Large intestine (tissue), 3 donors: ENCODE measurements at regions not wholly inside any gene's neighbourhood (a gene's known extent, or its start where the extent isn't known, plus 50 kb on each side); places are given as distances from the start of the nearest gene placed in this dataset.

Experiments used
- DNase-seq, 2 donors: peaks; one replicate each; pipeline versions ENCODE4 v3.0.0 to v3.0.0-alpha.2; 2013
- H3K27ac ChIP-seq: one replicate; pipeline ENCODE4 v1.5.1; 2013; ENCODE audit warnings: low read length
- H3K27me3 ChIP-seq: 2 replicates; pipeline ENCODE4 v1.6.1; 2013; ENCODE audit warnings: low read length; ENCODE audit not compliant: control insufficient read depth, insufficient read depth
- H3K36me3 ChIP-seq: 2 replicates; pipeline ENCODE4 v1.6.1; 2013; ENCODE audit warnings: low read length; ENCODE audit not compliant: control insufficient read depth, insufficient read depth
- H3K4me1 ChIP-seq: one replicate; pipeline ENCODE4 v1.6.1; 2013; ENCODE audit warnings: low read length; ENCODE audit not compliant: control insufficient read depth, insufficient read depth
- H3K4me3 ChIP-seq: one replicate; pipeline ENCODE4 v1.5.1; 2013; ENCODE audit warnings: low read length
- H3K9me3 ChIP-seq: one replicate; pipeline ENCODE4 v1.6.1; 2013; ENCODE audit warnings: mild to moderate bottlenecking, low read depth, low read length, moderate library complexity; ENCODE audit not compliant: control insufficient read depth
- WGBS: methylation state at CpG from one replicate; pipeline ENCODE4 v1.1.5; 2013; ENCODE audit warnings: low lambda C conversion rate; ENCODE audit not compliant: insufficient coverage; 5-methylcytosine and 5-hydroxymethylcytosine counted together

DNA sequence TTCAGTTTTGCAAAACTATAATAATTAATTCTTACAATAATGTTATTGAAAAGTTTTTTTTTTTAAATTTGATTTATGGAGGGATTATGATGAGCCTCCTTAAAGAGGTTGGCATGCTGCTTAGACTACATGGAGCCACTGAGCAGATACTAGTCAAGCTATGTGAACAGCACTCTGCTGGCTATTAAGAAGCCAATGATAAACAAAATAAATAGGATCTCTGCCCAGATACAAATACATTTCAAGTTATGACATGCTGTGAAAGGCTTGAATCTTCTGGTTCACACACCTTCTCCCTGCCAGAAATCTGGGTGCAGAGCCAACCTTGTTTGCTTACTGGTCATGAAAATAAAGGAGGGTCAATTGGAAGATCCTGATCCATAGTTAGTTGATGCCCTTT lies 107.4 kb upstream of the NAV3 start:
- Histone ChIP-seq H3K4me3 (no peak overlapping the region), H3K4me1 (no peaks in the 10 kb centered on the region), H3K27me3 (no peaks in the 10 kb centered on the region), H3K9me3 (no peaks in the 10 kb centered on the region), H3K27ac (no peak overlapping the region), H3K36me3 (no peaks in the 10 kb centered on the region)
- DNase-seq = no peak

DNA sequence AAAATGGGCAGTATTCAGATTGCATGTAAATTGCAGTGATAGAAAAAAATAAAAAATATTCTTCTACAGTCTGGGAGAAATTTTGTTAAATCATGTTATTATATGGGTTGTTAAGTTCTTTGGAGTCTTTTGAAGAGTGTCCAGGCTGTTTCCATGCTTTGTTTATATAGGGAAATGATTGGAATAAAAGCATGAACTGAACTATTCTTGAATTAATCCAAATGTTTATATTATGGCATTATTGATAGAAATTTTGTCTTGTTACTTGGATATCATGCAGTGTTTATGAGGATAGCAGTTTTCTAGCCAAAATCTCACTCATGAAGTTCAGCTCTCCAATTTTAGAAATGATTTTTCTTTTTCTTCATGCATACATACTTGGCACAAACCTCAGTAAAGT lies 108.2 kb upstream of the NAV3 start:
- DNase-seq = no peak
- no peaks in the 10 kb centered on the region for H3K27me3 ChIP-seq
- no peaks in the 10 kb centered on the region for H3K4me1 ChIP-seq
- no peaks in the 10 kb centered on the region for H3K9me3 ChIP-seq
- no peak overlapping the region for H3K27ac ChIP-seq
- H3K36me3 ChIP-seq = no peaks in the 10 kb centered on the region
- H3K4me3 ChIP-seq = no peak overlapping the region

DNA sequence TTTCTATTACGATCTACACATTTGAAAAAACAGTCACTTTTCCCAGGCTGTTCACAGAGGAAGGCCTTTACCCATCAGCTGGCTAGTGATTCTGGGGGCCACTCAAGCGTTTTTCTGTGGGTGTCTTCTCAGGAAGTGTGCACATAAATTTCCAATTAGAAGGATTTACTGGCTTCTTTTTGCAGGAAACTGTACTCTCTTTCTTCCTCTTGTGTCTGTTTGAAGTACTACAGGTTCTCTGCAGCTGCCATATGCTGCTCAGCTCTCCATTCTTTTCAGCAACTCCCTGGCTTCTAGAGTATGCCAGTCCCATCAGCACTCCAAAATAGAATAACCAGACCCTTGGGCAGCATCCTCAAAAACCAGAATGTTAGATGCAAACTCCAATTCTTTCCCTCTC lies 110.4 kb upstream of the NAV3 start:
- no peaks in the 10 kb centered on the region for H3K4me1 ChIP-seq
- no CpG with 5 or more reads among the region's 2 CpGs for WGBS
- no peak for DNase-seq
- H3K9me3 ChIP-seq = no peaks in the 10 kb centered on the region
- H3K4me3 ChIP-seq = no peak overlapping the region
- H3K27me3 ChIP-seq = no peaks in the 10 kb centered on the region
- H3K27ac ChIP-seq = no peak overlapping the region
- no peaks in the 10 kb centered on the region for H3K36me3 ChIP-seq

GRCh38 chr12:77710209-77710608 lies 120.5 kb upstream of the NAV3 start:
- WGBS = no CpG with 5 or more reads among the region's 1 CpG
- no peaks in the 10 kb centered on the region for H3K4me1 ChIP-seq
- DNase-seq = no peak
- H3K9me3 ChIP-seq = no peaks in the 10 kb centered on the region
- no peaks in the 10 kb centered on the region for H3K36me3 ChIP-seq
- no peak overlapping the region for H3K27ac ChIP-seq
- H3K4me3 ChIP-seq = no peak overlapping the region
- H3K27me3 ChIP-seq = no peaks in the 10 kb centered on the region

GRCh38 chr12:77697126-77697525 lies 133.6 kb upstream of the NAV3 start:
- Histone ChIP-seq H3K36me3 (no peaks in the 10 kb centered on the region), H3K27me3 (no peaks in the 10 kb centered on the region), H3K27ac (no peak overlapping the region), H3K4me1 (no peaks in the 10 kb centered on the region), H3K9me3 (no peaks in the 10 kb centered on the region), H3K4me3 (no peak overlapping the region)
- no peak for DNase-seq
- WGBS = 83% methylated on average over 1 of the region's 1 CpG

GRCh38 chr12:77696183-77696582 lies 134.5 kb upstream of the NAV3 start:
- no CpG with 5 or more reads among the region's 2 CpGs for WGBS
- Histone ChIP-seq H3K27me3 (no peaks in the 10 kb centered on the region), H3K27ac (no peak overlapping the region), H3K9me3 (no peaks in the 10 kb centered on the region), H3K4me1 (no peaks in the 10 kb centered on the region), H3K36me3 (no peaks in the 10 kb centered on the region), H3K4me3 (no peak overlapping the region)
- no peak for DNase-seq

- H3K27ac ChIP-seq = no peak overlapping the region
- H3K36me3 ChIP-seq = no peaks in the 10 kb centered on the region
- no peaks in the 10 kb centered on the region for H3K4me1 ChIP-seq
- no peak for DNase-seq
- H3K4me3 ChIP-seq = no peak overlapping the region
- H3K27me3 ChIP-seq = no peaks in the 10 kb centered on the region
- H3K9me3 ChIP-seq = no peaks in the 10 kb centered on the region
These were observed 141.1 kb upstream of the NAV3 start for GRCh38 chr12:77689510-77690086.

DNA sequence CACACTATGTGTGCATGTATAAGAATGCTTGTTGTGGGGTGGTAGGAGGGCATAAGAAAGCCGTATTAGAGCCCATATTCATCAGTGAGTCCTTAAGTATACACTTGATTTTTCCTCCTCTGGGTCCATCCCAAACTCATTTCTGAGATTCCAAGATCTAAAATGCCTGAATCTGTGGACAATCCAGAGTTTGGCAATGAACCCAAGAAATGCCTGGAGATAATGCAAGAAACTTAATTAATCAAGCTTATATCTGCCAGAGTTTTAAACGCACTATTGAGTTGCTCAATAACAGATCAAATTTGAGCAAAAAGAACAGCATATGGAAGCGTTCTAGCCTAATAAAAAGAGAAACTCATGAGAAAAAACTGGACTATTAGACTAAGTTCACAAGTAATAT lies 143.4 kb upstream of the NAV3 start:
- Histone ChIP-seq H3K4me3 (no peak overlapping the region), H3K4me1 (no peaks in the 10 kb centered on the region), H3K27ac (no peak overlapping the region), H3K27me3 (no peaks in the 10 kb centered on the region), H3K36me3 (no peaks in the 10 kb centered on the region), H3K9me3 (no peaks in the 10 kb centered on the region)
- no peak for DNase-seq
- 73% methylated on average over 2 of the region's 3 CpGs for WGBS

DNA sequence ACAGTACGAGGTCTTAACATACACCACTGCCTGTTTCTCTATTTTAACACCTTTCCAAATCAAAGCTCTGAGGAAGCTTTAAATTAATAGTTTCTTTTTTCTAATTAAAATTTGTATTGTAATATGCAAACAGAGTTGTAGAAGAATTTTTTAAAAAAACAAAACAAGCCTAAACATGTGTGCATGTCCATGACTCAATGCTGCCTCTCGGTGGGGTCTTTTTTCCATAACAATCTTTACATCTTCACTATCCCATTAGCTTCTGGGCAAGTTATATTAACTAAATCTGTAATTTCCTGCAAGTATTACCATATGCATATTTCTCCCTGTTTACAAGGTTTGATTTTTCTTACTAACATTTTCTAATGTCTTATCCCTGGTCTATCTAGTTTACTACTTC lies 143.9 kb upstream of the NAV3 start:
- DNase-seq = no peak
- 71% methylated on average over 1 of the region's 2 CpGs for WGBS
- no peaks in the 10 kb centered on the region for H3K36me3 ChIP-seq
- H3K27me3 ChIP-seq = no peaks in the 10 kb centered on the region
- H3K4me1 ChIP-seq = no peaks in the 10 kb centered on the region
- H3K27ac ChIP-seq = no peak overlapping the region
- H3K9me3 ChIP-seq = no peaks in the 10 kb centered on the region
- H3K4me3 ChIP-seq = no peak overlapping the region

DNA sequence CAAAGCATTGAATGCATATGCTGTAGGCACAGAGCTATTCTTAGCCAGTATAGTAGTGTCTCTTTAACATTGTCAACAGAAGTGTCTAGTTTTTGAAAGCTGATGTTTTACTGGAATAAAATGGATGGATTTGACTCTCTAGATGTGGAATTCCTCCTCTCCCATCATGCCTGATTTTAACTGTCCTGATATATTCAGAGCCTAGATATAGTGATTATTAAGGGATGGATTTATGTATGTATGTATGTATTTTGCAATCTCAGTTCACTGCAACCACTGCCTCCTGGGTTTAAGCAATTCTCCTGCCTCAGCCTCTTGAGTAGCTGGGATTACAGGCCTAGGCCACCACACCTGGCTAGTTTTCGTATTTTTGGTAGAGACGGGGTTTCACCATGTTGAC lies 144.8 kb upstream of the NAV3 start:
- Histone ChIP-seq H3K36me3 (no peaks in the 10 kb centered on the region), H3K4me3 (no peak overlapping the region), H3K27me3 (no peaks in the 10 kb centered on the region), H3K27ac (no peak overlapping the region), H3K9me3 (no peaks in the 10 kb centered on the region), H3K4me1 (no peaks in the 10 kb centered on the region)
- no peak for DNase-seq
- no CpG with 5 or more reads among the region's 2 CpGs for WGBS

DNA sequence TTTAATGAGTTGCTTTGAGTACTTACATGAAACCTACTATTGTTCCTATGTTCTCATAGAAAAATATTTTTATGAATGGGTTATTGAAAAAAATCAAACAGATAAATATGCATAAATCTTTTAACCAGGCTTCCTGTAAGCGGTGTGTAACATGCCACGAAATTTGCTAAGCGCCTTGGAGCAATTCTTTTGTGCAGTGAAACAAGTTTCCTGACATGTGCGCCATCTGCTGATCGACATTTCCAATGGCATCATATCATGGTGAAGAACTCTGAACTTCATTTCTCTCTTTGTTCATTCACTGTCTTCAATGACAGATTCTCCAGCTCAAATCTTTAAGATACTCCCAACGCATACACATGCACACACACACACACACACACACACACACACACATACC lies 145.6 kb upstream of the NAV3 start:
- Histone ChIP-seq H3K4me1 (no peaks in the 10 kb centered on the region), H3K4me3 (no peak overlapping the region), H3K9me3 (no peaks in the 10 kb centered on the region), H3K27ac (no peak overlapping the region), H3K27me3 (no peaks in the 10 kb centered on the region), H3K36me3 (no peaks in the 10 kb centered on the region)
- 20% methylated on average over 1 of the region's 6 CpGs for WGBS
- peak; percentile 53 to 55 for DNase-seq
